Mammary epithelial cell (primary cell): ENCODE measurements at regions not wholly inside any gene's neighbourhood (a gene's known extent, or its start where the extent isn't known, plus 50 kb on each side); places are given as distances from the start of the nearest gene placed in this dataset.

Experiments used
- EZH2 ChIP-seq: IDR thresholded peaks from 2 replicates; pipeline ENCODE4 v1.6.1; 2012; ENCODE audit warnings: low read length, inconsistent platforms, borderline replicate concordance
- TF ChIP-seq, protein P1 (sequence below), 2 donors: IDR thresholded peaks in 1 of 2; conservative IDR thresholded peaks in 1 of 2; 2 replicates each; pipeline ENCODE4 v1.5.1; 2011 to 2012; ENCODE audit warnings: inconsistent platforms in 2 of 2, low read length in 2 of 2, mild to moderate bottlenecking in 2 of 2, control low read depth in 1 of 2, low read depth in 1 of 2; ENCODE audit not compliant: insufficient read depth in 1 of 2; ENCODE audit errors: extremely low read depth in 1 of 2

DNA sequence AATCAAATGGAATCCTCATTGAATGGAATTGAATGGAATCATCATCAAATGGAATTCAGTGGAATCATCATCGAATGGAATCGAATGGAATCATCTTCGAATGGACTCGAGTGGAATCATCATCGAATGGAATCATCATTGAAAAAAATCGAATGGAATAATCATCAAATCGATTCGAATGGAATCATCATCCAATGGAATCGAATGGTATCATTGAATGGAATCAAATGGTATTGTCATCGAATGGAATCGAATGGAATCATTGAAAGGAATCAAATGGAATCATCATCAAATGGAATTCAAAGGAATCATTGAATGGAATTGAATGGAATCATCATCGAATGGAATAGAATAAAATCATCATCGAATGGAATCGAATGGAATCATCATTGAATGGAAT lies 619.3 kb downstream of the TP53TG3F start:
- TF ChIP-seq, protein P1, sequence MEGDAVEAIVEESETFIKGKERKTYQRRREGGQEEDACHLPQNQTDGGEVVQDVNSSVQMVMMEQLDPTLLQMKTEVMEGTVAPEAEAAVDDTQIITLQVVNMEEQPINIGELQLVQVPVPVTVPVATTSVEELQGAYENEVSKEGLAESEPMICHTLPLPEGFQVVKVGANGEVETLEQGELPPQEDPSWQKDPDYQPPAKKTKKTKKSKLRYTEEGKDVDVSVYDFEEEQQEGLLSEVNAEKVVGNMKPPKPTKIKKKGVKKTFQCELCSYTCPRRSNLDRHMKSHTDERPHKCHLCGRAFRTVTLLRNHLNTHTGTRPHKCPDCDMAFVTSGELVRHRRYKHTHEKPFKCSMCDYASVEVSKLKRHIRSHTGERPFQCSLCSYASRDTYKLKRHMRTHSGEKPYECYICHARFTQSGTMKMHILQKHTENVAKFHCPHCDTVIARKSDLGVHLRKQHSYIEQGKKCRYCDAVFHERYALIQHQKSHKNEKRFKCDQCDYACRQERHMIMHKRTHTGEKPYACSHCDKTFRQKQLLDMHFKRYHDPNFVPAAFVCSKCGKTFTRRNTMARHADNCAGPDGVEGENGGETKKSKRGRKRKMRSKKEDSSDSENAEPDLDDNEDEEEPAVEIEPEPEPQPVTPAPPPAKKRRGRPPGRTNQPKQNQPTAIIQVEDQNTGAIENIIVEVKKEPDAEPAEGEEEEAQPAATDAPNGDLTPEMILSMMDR (conservative IDR thresholded peaks at IDR 0.05 in 1 of 2, IDR thresholded peaks at IDR 0.05 in 1 of 2; ENCODE audit: extremely low read depth in 1 of 2, insufficient read depth in 1 of 2, low read depth in 1 of 2, low read length in 2 of 2) = no peak
- TF ChIP-seq EZH2 = no peak
